ENCODE measurements at regions not wholly inside any gene's neighbourhood (a gene's known extent, or its start where the extent isn't known, plus 50 kb on each side); places are given as distances from the start of the nearest gene placed in this dataset.

- no peaks in the 10 kb centered on the region for H3K36me3 ChIP-seq (ENCODE audit: control insufficient read depth, insufficient read depth, low read length)
- ATAC-seq (no peak), DNase-seq (ENCODE audit: low read depth, low spot score) (no peak)
- in situ Hi-C loops (cut with HindIII; ENCODE audit: low pct_unique_long_range_greater_than_20kb, low sequenced_read_pairs) (no loop called here), intact Hi-C loops (cut with micrococcal nuclease; ENCODE audit: unreplicated experiment) (no loop called here)
- H3K9me3 ChIP-seq (ENCODE audit: control insufficient read depth, insufficient read depth, low read depth, low read length): no peaks in the 10 kb centered on the region
- CTCF ChIA-PET: no interaction called here
- H3K4me3 ChIP-seq (ENCODE audit: low read depth in 2 of 2, low read length in 2 of 2): no peak overlapping the region
- no TSS peak for BruUV-seq (replicated peaks)
- TF ChIP-seq SIN3A (IDR thresholded peaks at IDR 0.05; ENCODE audit: borderline replicate concordance, insufficient read depth, low read depth, low read length): no peak
- TF ChIP-seq TCF7L2 (IDR thresholded peaks at IDR 0.05; ENCODE audit: low read depth, low read length): no peak
- no peak for TF ChIP-seq CTCF (IDR thresholded peaks at IDR 0.05)
- TF ChIP-seq REST (IDR thresholded peaks at IDR 0.05; ENCODE audit: insufficient read depth in 1 of 2, low read depth in 2 of 2, low read length in 1 of 2): no peak
- no peak for TF ChIP-seq POLR2AphosphoS5 (IDR thresholded peaks at IDR 0.05; ENCODE audit: low read depth, low read length)
- POLR2A ChIA-PET: no interaction called here
- no peak overlapping the region for H3K27ac ChIP-seq (ENCODE audit: low read length)
- H3K27me3 ChIP-seq (ENCODE audit: control insufficient read depth, insufficient read depth, low read length): no peaks in the 10 kb centered on the region
- H3K4me1 ChIP-seq (ENCODE audit: control insufficient read depth, insufficient read depth, low read length): no peaks in the 10 kb centered on the region
Observed at GRCh38 chr3:151955356-151955755, 81.9 kb downstream of the SUCNR1 start.

GRCh38 chr3:151960961-151961580 lies 87.6 kb downstream of the SUCNR1 start:
- intact Hi-C loops (cut with micrococcal nuclease; ENCODE audit: unreplicated experiment): no loop called here
- no peaks in the 10 kb centered on the region for H3K36me3 ChIP-seq (ENCODE audit: control insufficient read depth, insufficient read depth, low read length)
- no peaks in the 10 kb centered on the region for H3K4me1 ChIP-seq (ENCODE audit: control insufficient read depth, insufficient read depth, low read length)
- BruUV-seq (replicated peaks): no TSS peak
- H3K27ac ChIP-seq (ENCODE audit: low read length): no peak overlapping the region
- in situ Hi-C loops (cut with HindIII; ENCODE audit: low pct_unique_long_range_greater_than_20kb, low sequenced_read_pairs): no loop called here
- ChIA-PET CTCF (no interaction called here), POLR2A (no interaction called here)
- no peak overlapping the region for H3K4me3 ChIP-seq (ENCODE audit: low read depth in 2 of 2, low read length in 2 of 2)
- DNase-seq (ENCODE audit: low read depth, low spot score) (no peak), ATAC-seq (no peak)
- H3K27me3 ChIP-seq (ENCODE audit: control insufficient read depth, insufficient read depth, low read length): no peaks in the 10 kb centered on the region
- no peak for TF ChIP-seq POLR2AphosphoS5 (IDR thresholded peaks at IDR 0.05; ENCODE audit: low read depth, low read length)
- no peak for TF ChIP-seq TCF7L2 (IDR thresholded peaks at IDR 0.05; ENCODE audit: low read depth, low read length)
- TF ChIP-seq CTCF (IDR thresholded peaks at IDR 0.05): no peak
- TF ChIP-seq SIN3A (IDR thresholded peaks at IDR 0.05; ENCODE audit: borderline replicate concordance, insufficient read depth, low read depth, low read length): no peak
- H3K9me3 ChIP-seq (ENCODE audit: control insufficient read depth, insufficient read depth, low read depth, low read length): no peaks in the 10 kb centered on the region
